ENCODE measurements at regions not wholly inside any gene's neighbourhood (a gene's known extent, or its start where the extent isn't known, plus 50 kb on each side); places are given as distances from the start of the nearest gene placed in this dataset.
"Not testable (repeated sequence)": the region's sequence is repeated elsewhere in the genome, so short reads cannot be mapped to it uniquely, and the experiment has no call there.

- H3K9ac ChIP-seq (ENCODE audit: low read length) = no peak overlapping the region
- no peaks in the 10 kb centered on the region for H3K27me3 ChIP-seq (ENCODE audit: low read length)
- TF ChIP-seq CTCF (IDR thresholded peaks at IDR 0.05; ENCODE audit: insufficient read depth, low read length, poor library complexity, severe bottlenecking) (no peak), EZH2phosphoT487 (conservative IDR thresholded peaks at IDR 0.05; ENCODE audit: low read length) (no peak)
- no peaks in the 10 kb centered on the region for H3K79me2 ChIP-seq (ENCODE audit: insufficient read depth, low read length)
- no peaks in the 10 kb centered on the region for H3K9me3 ChIP-seq (ENCODE audit: insufficient read depth, low read length)
- H3K36me3 ChIP-seq (ENCODE audit: low read length) = no peaks in the 10 kb centered on the region
- H3K27ac ChIP-seq (ENCODE audit: low read depth, low read length) = no peak overlapping the region
- H3K4me2 ChIP-seq (ENCODE audit: low read depth, low read length, poor library complexity, severe bottlenecking) = no peak overlapping the region
- no peak overlapping the region for H3K4me3 ChIP-seq (ENCODE audit: insufficient read depth, low read length, poor library complexity, severe bottlenecking)
- H4K20me1 ChIP-seq (ENCODE audit: low read depth, low read length) = no peaks in the 10 kb centered on the region
- H2AFZ ChIP-seq (ENCODE audit: low read depth, low read length, severe bottlenecking) = no peak overlapping the region
- H3K9me2 ChIP-seq (replicated peaks; ENCODE audit: insufficient read depth, low read length) = no peaks in the 10 kb centered on the region
- H3F3A ChIP-seq (ENCODE audit: insufficient read depth) = no peaks in the 10 kb centered on the region
These were observed 140.3 kb upstream of the NUDT4 start for GRCh38 chr12:93237235-93237915.

DNA sequence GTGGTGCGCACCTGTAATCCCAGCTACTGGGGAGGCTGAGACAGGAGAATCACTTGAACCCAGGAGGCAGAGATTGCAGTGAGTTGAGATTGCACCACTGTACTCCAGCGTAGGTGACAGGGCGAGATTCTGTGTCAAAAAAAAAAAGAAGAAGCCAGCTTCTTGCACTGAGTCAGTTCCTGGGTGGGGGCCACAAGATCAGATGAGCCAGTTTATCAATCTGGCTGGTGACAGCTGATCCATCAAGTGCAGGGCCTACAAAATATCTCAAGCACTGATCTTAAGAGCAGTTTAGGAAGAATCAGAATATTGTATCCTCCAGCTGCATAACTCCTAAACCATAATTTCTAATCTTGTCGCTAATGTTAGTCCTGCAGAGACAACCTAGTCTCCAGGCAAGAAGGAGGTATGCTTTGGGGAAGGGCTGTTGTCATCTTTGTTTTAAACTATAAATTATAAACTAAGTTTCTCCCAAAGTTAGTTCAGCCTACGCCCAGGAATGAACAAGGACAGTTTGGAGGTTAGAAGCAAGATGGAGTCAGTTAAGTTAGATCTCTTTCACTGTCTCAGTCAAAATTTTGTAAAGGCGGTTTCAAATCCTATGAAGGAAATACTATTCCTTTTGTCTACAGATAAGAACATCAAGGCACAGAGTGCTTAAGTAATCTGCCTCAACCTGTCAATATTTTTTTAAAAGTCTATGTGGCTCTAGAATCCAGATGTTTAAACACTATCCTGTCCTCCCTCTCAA, 139.0 kb upstream of the NUDT4 start:
- H3F3A ChIP-seq (ENCODE audit: insufficient read depth); H2AFZ ChIP-seq (ENCODE audit: low read depth, low read length, severe bottlenecking); H3K27me3 ChIP-seq (ENCODE audit: low read length); H3K9me2 ChIP-seq (replicated peaks; ENCODE audit: insufficient read depth, low read length); H3K79me2 ChIP-seq (ENCODE audit: insufficient read depth, low read length); H3K9me3 ChIP-seq (ENCODE audit: insufficient read depth, low read length); H3K9ac ChIP-seq (ENCODE audit: low read length); H3K4me2 ChIP-seq (ENCODE audit: low read depth, low read length, poor library complexity, severe bottlenecking); H3K27ac ChIP-seq (ENCODE audit: low read depth, low read length); H3K36me3 ChIP-seq (ENCODE audit: low read length); H3K4me3 ChIP-seq (ENCODE audit: insufficient read depth, low read length, poor library complexity, severe bottlenecking); H4K20me1 ChIP-seq (ENCODE audit: low read depth, low read length): not testable (repeated sequence)

GRCh38 chr12:93239789-93240188, 137.9 kb upstream of the NUDT4 start:
- not testable (repeated sequence) for H3K79me2 ChIP-seq (ENCODE audit: insufficient read depth, low read length); H3F3A ChIP-seq (ENCODE audit: insufficient read depth); H3K9me3 ChIP-seq (ENCODE audit: insufficient read depth, low read length); H3K27ac ChIP-seq (ENCODE audit: low read depth, low read length); H4K20me1 ChIP-seq (ENCODE audit: low read depth, low read length); H3K4me3 ChIP-seq (ENCODE audit: insufficient read depth, low read length, poor library complexity, severe bottlenecking); H3K9me2 ChIP-seq (replicated peaks; ENCODE audit: insufficient read depth, low read length); H2AFZ ChIP-seq (ENCODE audit: low read depth, low read length, severe bottlenecking); H3K27me3 ChIP-seq (ENCODE audit: low read length); H3K9ac ChIP-seq (ENCODE audit: low read length); H3K36me3 ChIP-seq (ENCODE audit: low read length); H3K4me2 ChIP-seq (ENCODE audit: low read depth, low read length, poor library complexity, severe bottlenecking)

GRCh38 chr12:93242154-93242972, 135.4 kb upstream of the NUDT4 start:
- no peak overlapping the region for H3K4me2 ChIP-seq (ENCODE audit: low read depth, low read length, poor library complexity, severe bottlenecking)
- H3K79me2 ChIP-seq (ENCODE audit: insufficient read depth, low read length) = no peaks in the 10 kb centered on the region
- no peak overlapping the region for H3K27ac ChIP-seq (ENCODE audit: low read depth, low read length)
- TF ChIP-seq CTCF (IDR thresholded peaks at IDR 0.05; ENCODE audit: insufficient read depth, low read length, poor library complexity, severe bottlenecking) (no peak), EZH2phosphoT487 (conservative IDR thresholded peaks at IDR 0.05; ENCODE audit: low read length) (no peak)
- H3K4me3 ChIP-seq (ENCODE audit: insufficient read depth, low read length, poor library complexity, severe bottlenecking) = no peak overlapping the region
- no peak overlapping the region for H2AFZ ChIP-seq (ENCODE audit: low read depth, low read length, severe bottlenecking)
- H3F3A ChIP-seq (ENCODE audit: insufficient read depth) = no peaks in the 10 kb centered on the region
- H4K20me1 ChIP-seq (ENCODE audit: low read depth, low read length) = no peaks in the 10 kb centered on the region
- no peaks in the 10 kb centered on the region for H3K9me3 ChIP-seq (ENCODE audit: insufficient read depth, low read length)
- H3K9me2 ChIP-seq (replicated peaks; ENCODE audit: insufficient read depth, low read length) = no peaks in the 10 kb centered on the region
- no peaks in the 10 kb centered on the region for H3K36me3 ChIP-seq (ENCODE audit: low read length)
- H3K27me3 ChIP-seq (ENCODE audit: low read length) = no peaks in the 10 kb centered on the region
- no peak overlapping the region for H3K9ac ChIP-seq (ENCODE audit: low read length)

Data from SU-DHL-6 (cell line).